ENCODE measurements at regions not wholly inside any gene's neighbourhood (a gene's known extent, or its start where the extent isn't known, plus 50 kb on each side); places are given as distances from the start of the nearest gene placed in this dataset.

DNA sequence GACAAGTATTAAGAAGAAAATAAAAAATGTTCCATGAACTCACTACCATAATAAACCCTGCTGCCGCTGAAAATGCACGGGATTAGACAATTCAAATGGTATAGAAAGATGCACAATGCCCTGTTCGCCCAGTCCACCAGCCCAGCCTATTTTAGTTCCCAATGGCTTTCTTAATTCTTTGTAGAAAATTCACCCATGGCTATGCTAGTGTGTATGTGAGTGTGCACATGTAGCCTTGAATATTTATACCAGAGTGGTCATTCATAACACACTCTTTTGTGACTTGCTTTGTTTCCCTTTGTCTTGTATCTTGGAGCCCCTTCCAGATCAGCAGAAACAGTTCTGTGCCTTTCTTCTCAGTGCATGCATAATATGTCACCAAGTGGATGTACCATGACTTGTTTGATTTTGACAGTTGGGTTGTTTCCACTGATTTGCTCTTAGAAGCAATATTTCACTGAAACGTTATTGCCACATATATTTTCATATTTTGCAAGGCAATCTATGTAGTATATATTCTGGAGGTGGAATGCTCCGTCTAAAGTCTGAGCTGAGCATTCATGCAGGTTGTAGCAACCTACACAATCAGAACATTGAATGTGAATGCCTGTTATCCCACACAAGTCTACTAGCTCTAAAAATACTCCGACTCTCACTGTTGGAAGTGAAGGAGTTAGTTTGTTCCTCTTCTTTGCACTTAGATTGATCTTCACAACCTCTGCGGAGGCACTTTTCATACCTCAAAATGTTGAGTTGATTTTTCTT is 383.0 kb upstream of the EEF2KMT start:
- no peak for DNase-seq (ENCODE audit: low read depth)

DNA sequence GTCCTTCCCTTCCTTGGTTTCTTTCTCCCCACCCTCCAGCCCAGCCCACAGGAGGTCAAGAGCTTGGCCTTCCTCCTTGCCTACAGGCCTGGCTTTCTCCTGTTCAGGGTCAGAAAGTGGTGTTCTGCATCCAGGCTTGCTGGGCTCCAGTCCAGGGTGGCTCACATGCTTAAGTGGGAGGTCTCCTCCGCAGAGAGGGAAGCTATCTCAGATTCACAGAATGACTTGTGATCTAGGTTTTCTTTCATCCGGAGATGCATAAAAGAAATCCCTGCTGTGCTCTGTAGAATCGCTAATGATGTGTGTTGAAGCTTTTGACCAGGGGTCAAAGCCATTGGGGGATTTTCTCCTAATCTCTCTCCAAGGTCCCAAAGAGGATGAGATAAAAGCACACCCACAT is 382.3 kb upstream of the EEF2KMT start:
- no peak for DNase-seq (ENCODE audit: low read depth)

DNA sequence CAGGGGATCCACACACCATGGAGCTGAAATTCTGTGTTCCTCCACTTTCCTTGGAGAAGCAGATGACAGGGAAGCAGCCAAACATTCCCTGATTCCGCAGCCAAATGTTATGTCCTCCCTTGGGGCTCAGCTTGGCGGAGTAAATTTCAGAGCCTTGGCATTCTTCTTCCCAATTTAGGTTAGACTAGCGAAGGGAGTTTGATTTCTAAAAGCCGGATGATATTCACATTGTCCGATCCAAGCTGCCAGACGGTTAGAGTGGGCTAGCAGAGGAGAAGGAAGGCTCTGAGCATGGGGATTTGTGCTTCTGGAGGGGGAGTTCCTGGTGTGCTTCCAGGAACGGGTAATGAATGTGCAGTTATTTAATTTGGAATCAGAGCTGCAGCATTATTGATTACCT is 380.4 kb upstream of the EEF2KMT start:
- no peak for DNase-seq (ENCODE audit: low read depth)

DNA sequence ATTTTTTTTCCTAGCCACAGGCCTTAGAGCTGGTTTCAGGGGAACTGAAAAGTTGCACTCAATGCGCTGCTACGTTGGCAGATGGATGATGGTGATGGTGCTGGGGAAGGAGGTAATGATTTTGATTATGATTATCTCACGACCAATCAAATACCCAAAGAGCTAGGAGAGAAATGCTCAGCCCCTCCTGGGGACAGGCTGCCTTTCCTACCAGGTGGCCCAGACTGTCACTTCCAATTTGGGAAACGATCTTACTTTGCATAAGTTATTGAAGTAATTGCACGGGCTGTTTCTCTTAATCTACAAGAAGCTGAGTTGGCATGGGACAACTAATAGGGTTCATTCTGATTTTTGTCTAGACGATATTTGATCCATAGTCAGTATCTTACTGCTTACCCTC is 379.7 kb upstream of the EEF2KMT start:
- DNase-seq (ENCODE audit: low read depth) = no peak

DNA sequence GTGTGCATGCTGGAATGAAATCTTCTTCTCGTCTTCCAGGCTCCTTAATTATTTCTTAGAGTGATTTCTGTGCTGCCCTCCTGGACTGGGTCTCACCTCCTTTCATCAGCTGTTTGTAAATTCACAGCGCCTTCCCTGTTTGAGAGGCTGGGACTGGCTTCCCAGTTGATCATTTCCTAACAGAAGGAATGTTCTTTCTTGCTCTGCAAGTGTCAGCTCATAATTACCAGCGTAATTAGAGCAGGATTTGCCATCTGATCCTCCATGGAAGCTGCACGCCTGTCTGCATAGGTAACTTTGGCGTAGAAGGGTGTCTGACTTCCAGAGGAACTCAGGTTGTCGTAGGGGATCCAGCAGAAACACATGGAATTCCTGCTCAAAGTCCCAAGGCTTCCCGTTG is 375.0 kb upstream of the EEF2KMT start:
- DNase-seq (ENCODE audit: low read depth) = no peak

DNA sequence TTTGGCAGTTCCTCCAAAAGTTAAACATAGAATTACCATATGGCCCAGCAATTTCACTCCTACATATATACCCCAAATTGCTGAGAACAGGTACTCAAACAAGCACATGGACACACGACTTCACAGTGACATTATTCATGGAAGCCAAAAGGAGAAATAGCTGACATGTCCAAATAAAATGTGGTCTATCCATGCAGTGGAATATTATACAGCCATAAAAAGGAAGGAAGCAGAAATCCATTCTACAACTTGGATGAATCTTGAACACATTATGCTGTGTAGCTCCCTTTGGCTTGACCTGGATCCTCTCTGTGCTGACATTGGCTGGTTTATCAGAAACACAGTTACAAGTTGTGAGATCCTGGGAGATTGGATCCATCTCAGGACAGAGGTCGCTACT is 370.9 kb upstream of the EEF2KMT start:
- no peak for DNase-seq (ENCODE audit: low read depth)

DNA sequence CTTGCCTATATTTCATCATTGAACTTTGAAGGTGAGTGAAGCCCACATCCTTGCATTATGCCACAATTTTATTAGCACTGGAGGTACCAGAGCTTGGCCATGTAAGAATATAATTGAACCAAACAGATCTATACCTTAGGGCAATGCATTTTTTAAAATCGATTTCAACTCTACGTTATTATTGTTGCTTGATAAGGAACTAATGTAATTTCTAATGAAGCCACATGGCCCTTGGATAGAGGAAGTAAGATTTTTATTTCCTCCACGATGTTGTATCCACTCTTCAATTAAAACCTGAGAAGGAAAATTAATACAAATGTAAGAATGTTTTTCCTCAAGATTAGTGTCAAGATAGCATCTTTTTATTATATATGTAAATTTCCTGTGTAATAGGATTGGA is 370.0 kb upstream of the EEF2KMT start:
- DNase-seq (ENCODE audit: low read depth) = no peak

DNA sequence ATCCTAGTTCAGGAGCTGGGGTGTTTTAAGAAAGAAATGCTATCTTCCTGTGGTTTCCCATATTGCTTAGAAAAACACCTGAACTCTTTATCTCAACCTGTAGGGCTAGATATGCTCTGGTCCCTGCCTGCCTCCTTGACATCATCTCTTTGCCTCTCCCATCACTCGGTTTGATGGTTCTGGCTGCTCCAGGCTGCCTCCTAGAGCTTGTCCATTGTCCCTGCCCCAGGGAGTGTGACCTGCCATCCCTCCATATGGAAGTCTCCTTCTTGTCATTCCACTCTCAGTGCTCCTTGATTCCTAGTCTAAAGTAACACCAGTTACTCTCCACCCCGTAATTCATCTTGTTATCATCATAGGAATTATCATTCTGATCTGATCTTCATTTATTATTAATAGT is 369.0 kb upstream of the EEF2KMT start:
- DNase-seq (ENCODE audit: low read depth) = no peak

DNA sequence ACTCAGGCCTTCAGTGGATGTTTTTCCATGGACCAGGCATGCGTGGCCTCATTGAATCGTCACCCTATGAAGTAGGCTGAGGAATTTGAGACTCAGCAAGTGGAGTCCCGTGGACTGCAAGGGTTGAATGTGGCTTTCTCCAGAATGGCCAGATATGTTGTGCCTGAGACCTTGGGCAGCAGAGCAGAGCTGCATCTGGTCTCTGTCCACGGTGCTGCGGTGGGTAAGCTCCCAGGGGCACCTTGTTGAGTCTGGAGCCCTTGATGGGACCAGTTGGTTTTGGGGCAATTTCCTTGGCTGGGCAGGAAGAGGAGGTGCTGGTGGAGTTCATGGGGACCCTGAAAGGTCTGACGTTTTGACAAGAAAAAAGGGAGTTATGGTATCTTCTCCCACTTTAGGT is 368.1 kb upstream of the EEF2KMT start:
- no peak for DNase-seq (ENCODE audit: low read depth)

DNA sequence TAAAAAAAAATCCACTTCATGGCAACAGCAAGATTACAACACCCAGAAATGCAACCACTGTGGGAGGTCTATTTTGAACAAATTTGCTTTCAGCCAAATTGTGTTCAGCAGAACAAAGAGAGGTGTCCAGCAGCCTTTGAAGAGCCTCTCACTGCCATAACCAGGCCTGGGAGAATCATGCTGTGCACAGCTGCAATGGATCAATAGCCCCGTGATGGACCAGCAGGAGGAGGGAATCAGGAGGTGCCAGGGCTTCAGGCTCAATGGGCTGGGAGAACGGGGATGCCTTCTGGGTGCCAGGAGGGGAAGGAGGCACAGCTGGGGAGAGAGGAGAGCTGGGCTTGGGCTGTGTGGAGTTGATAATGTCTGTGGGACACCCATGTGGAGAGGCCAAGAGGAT is 366.2 kb upstream of the EEF2KMT start:
- DNase-seq (ENCODE audit: low read depth) = no peak

DNA sequence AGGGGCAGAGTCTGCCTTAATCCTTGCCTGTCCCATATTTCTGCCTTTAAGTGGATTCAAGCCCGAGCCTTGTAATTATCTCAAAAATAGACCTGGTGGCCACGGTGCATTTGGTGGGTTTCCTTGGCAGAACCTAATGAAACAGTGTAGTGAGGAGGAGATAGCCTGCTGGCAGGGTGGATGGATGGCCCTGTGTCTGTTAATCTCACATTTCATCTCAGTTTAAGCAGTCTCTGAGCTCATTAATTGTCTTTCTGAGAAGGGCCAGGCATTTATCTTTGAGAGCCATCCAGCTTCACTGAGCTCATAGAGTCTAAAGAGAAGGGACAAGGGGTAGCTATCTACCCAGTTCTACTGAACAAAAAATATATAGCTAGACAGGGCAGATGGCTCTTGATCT is 364.0 kb upstream of the EEF2KMT start:
- DNase-seq (ENCODE audit: low read depth) = no peak

DNA sequence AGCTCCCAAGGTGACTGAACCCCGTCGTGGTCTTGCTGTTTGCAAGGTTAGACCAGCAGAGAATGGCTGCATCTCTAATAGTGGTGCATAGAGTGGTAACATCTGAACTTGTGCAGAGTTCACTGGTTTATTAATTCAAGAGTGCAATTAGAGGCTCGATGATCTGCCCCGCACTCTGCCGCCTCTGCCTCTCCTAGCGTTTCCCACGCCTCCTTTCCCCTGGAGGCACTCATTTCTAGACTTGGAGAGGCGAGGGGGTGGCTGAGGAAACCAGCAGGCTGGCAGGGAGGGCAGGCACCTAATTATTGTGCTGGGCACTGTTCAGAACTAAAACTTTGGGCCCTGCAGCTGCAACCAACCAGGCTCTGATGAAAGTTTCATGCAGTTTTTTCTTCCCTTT is 363.5 kb upstream of the EEF2KMT start:
- DNase-seq (ENCODE audit: low read depth) = no peak

DNA sequence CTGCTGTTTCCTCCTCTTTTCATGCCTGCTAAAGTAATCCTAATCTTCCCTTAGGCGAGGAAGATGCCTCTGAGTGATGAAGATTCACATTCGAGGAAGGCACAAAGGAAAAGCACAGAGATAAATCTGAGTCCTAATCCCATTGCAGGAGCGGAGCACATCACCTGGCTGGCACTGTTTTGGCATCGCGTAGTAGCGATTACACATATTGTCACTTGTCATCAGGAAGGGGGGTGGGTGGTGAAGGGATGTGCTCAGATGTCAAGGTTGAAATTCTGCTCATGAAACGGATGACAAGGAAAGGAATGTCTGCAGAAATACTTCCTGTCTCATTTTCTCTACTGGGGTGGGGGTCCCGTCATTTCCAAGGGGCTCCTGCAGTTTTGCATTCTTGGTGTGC is 363.1 kb upstream of the EEF2KMT start:
- no peak for DNase-seq (ENCODE audit: low read depth)

DNA sequence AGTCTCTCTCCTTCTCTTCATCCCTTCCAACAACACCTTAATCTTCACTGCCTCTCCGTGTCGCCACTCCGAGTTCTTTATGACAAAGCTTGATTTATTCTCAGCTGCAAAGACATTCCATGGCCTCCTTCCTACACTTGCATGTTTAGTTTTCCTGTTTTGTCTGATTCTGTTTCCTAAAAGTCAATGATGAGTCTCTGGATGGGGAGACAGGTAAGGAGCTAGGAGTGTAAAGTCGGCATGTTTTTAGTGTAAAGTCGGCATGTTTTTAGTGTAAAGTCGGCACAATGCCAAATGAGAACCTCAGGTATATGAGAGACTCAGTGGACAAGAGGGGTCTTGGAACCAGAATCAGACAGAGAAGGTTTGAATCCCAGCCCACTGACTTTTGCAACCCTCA is 362.3 kb upstream of the EEF2KMT start:
- DNase-seq (ENCODE audit: low read depth) = no peak

DNA sequence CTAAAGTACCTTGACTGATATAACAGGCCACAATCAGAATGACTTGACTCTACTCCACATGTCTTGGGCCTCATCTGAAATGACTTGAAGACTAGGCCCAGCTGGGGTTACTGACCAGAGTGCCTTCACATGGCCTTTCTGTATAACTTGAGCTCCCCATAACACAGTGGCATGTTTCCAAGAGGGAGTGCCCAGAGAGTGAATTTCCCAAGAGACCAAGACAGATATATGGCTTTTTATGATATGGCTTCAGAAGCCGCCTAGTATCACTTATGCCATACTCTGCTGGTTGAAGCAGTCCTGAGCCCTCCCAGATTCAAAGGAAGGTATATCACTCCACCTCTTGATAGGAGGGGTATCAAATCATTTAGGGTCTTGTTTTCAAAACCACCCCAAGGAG is 357.5 kb upstream of the EEF2KMT start:
- DNase-seq (ENCODE audit: low read depth) = no peak

DNA sequence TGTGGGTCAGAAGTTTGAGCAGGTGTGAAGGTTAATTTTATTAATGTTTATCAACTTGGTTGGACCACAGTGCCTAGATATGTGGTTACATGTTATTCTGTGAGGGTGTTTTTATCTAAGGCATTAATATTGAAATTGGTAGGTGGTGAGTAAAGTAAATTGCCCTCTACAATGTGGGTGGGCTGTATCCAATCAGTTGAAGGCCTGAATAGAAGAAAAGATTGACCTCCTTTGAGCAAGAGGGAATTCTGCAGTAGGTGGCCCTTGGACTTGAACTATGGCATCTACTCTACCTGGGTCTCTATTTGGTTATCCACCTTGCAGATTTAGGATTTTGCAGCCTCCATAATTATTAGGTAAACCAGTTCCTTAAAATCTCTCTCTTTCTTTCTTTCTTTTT is 356.8 kb upstream of the EEF2KMT start:
- DNase-seq (ENCODE audit: low read depth) = no peak

DNA sequence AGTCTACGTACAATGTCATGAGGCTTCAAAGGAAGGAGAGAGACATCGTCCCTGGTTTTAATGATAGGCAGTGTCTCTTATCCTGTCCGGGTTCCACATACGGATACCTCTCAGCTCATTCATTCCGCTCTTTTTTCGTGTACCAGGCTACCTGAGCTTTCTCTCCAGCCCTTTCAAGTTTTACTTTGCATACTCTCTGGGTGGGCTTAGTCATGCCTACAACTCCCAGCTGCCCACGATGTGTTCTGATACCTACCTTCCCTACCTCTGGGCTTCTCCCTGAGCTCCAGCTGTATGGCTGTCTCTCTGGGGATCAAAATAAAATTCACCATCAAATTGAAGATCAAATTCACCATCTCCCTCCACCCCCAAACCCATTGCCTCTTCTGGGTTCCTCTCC is 354.0 kb upstream of the EEF2KMT start:
- no peak for DNase-seq (ENCODE audit: low read depth)

DNA sequence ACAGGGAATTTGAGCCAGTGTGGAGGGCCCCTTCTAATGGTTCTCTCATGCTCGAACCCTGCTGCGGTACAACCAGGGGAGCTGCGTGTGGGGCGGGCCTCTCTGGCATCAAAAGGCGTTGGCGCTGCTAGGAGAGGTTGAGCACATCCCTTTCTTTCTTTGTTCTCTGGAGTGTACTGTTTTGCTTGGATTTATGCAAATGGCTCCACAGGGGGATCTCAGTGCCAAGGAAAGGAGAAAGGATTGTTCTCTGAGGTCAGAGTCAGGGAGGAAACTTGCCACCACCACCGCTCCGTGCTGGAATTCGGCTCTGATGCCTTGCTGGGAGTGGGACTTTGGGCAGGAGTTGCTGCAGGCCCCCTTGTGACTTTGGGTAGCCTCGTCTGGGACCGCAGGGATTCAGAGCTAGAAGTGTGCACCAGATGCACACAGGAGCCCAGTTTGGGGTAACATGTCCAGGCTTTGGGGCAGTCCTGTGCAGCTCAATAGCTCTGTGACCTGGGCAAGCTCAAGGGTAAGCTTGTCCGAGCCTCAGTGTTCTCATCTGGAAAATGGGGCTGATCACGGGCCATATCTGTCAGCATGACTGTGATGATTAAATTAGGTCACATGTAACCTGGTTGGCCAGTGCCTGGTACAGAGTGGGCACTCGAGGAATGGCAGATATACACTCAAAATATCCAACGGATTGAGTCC is 353.0 kb upstream of the EEF2KMT start:
- no peak for DNase-seq (ENCODE audit: low read depth)

DNA sequence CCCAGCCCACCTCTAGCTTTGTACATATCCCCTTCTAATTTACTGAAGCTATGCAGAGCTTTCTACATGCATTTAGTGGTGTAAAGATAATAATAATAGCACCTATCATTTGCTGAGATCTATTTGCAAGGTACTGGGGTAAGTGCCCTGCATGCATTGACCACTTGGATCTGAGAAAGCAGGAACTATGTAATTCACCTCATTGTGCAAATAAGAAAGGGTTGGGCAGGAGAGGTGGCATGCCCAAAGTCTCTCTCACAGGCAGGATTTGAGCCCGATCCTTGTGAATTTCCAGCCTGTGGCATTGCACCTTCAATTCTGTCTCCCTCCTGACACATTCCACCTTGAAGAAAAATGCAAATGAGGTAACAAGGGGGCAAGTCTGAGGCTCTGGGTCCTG is 352.3 kb upstream of the EEF2KMT start:
- no peak for DNase-seq (ENCODE audit: low read depth)

DNA sequence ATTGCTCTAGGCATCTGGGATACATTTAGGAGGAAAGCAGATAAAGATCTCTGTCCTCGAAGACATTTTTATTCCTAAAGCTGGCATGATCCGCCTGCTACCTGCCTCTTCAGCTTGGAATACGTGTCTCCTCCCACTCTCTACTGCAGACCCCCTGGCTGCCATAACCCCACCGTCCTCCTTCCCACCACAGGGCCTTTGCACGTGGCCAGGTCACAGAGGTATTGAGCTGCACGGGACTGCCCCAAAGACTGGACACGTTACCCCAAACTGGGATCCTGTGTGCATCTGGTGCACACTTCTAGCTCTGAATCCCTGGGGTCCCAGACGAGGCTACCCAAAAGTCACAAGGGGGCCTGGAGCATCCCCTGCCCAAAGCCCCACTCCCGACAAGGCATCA is 351.2 kb upstream of the EEF2KMT start:
- no peak for DNase-seq (ENCODE audit: low read depth)

DNA sequence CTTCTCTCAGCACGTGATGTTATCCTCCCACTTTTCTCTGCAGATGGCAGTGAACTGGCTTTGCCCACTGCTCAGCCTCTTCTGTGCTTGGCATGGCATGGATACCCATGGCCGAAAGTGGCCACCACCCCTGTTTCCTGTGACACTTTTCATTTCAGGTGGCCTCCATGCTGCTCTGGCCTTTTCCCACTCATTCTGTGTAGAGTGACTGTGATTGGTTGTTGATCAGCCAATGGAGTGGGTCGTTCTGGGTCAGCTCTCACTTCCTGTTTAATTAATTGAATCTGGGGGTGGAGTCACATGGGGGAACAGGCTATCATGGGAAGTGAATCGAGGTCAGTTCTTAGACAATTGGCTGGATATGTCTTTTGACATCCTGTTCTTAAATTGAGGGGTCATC is 350.1 kb upstream of the EEF2KMT start:
- no peak for DNase-seq (ENCODE audit: low read depth)

DNA sequence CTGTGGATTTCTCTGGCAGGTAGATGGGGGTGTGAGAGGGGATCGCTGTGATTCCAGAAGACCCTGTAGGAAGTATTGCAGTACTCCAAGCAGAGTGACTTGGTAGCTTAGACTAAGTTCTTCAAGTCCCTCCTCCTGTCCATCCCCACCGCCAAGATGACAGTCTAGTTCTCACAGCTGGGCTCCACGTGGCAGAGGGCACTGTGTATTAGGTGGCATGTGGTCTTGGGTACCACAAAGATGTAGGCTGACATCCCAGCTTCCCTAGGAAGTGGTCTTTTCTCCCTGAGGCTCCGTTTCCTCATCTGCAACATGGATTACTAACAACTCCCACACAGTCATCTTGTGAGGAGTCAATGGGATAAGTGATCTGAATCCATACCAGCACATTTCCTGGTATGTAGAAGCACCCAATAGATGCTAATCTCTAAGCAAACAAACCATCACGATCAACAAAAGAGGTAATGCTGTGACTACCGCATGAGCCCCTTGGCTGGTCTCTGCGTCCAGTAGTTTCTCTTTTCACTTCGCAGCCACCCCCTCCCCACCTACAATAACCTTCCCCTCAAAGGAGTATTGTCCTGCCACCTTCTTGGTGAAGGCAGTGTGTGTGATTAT is 349.1 kb upstream of the EEF2KMT start:
- DNase-seq (ENCODE audit: low read depth) = no peak

DNA sequence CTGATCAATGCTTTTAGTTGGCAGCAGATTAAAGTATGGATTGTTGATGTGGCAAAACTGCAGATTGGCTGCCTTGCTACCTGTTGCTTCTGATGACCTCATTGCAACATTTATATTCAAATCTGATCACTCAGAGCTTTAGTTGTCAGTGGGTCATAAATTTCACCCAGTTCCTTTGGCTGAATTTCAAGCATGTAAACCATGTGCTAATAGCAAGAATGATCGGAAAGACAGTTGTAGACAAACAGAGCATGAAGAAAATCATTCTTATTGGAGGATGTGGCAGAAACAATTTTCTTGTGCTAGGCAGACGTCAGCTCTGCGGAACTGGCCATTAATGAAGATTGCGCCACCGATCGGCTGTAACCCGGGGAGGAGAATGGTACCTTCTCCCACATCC is 346.6 kb upstream of the EEF2KMT start:
- DNase-seq (ENCODE audit: low read depth) = no peak

DNA sequence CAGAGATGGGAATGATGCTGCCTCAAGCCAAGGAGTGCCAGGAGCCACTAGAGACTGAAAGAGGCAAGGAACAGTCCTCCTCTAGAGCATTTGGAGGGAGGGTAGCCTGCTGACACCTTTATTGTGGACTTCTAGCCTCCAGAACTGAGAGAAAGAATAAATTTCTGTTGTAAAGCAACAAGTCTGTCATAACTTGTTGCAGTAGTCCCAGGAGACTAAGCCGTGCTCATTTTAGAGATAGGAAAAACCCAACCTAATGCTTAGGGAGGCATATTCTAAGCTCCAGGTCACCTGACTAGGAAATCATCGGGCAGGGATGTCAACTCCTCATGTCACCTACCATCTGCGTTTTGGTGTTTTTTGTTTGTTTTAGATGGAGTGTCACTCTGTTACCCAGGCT is 345.4 kb upstream of the EEF2KMT start:
- DNase-seq (ENCODE audit: low read depth) = no peak

Measured in non-pigmented ciliary epithelial cell (primary cell).